T-helper 1 cell treated with Interleukin-12 subunit alpha and Interleukin-12 subunit beta and Interleukin-4 antibody, amounts not matched to agents 30 ng/mL and 1 ng/mL, for 36 hours (primary cell): ENCODE measurements at regions not wholly inside any gene's neighbourhood (a gene's known extent, or its start where the extent isn't known, plus 50 kb on each side); places are given as distances from the start of the nearest gene placed in this dataset.
"Not testable (repeated sequence)": the region's sequence is repeated elsewhere in the genome, so short reads cannot be mapped to it uniquely, and the experiment has no call there.

Experiments used
- intact Hi-C: fragments of 100-400 bp; cut with micrococcal nuclease; formaldehyde crosslinking; loops from one replicate; pipeline ENCODE4 v1.15.1; 2024

GRCh38 chr1:219081943-219082925 is 91.4 kb upstream of the LYPLAL1 start:
- intact Hi-C loops = no loop called here

- intact Hi-C loops = no loop called here
Observed at GRCh38 chr1:219083631-219084030, 90.0 kb upstream of the LYPLAL1 start.

- intact Hi-C loops = no loop called here
Observed at GRCh38 chr1:219085082-219085481, 88.6 kb upstream of the LYPLAL1 start.

GRCh38 chr1:219085988-219086387 is 87.7 kb upstream of the LYPLAL1 start:
- intact Hi-C loops = no loop called here

- intact Hi-C loops = no loop called here
Observed at GRCh38 chr1:219086956-219087469, 86.7 kb upstream of the LYPLAL1 start.

- intact Hi-C loops = no loop called here
Observed at GRCh38 chr1:219088778-219089557, 84.7 kb upstream of the LYPLAL1 start.

GRCh38 chr1:219090607-219091006 is 83.1 kb upstream of the LYPLAL1 start:
- intact Hi-C loops = no loop called here

- intact Hi-C loops = no loop called here
Observed at GRCh38 chr1:219092206-219092605, 81.5 kb upstream of the LYPLAL1 start.

GRCh38 chr1:219099307-219099706 is 74.4 kb upstream of the LYPLAL1 start:
- intact Hi-C loops = no loop called here

- intact Hi-C loops = no loop called here
Observed at GRCh38 chr1:219100059-219100458, 73.6 kb upstream of the LYPLAL1 start.

- intact Hi-C loops = not testable (repeated sequence)
Observed at GRCh38 chr1:219102466-219102865, 71.2 kb upstream of the LYPLAL1 start.

- intact Hi-C loops = loop anchor here (5.0 kb wide), 1 partner anchor 1261 kb away; no protein-coding TSS in a partner anchor
Observed at GRCh38 chr1:219105893-219106292, 67.8 kb upstream of the LYPLAL1 start.

GRCh38 chr1:219109424-219110018 is 64.2 kb upstream of the LYPLAL1 start:
- intact Hi-C loops = loop anchor here (5.0 kb wide), 1 partner anchor 1258 kb away; no protein-coding TSS in a partner anchor

- intact Hi-C loops = no loop called here
Observed at GRCh38 chr1:219113261-219113660, 60.4 kb upstream of the LYPLAL1 start.

GRCh38 chr1:219114014-219114413 is 59.7 kb upstream of the LYPLAL1 start:
- intact Hi-C loops = no loop called here

- intact Hi-C loops = no loop called here
Observed at GRCh38 chr1:219119839-219120238, 53.8 kb upstream of the LYPLAL1 start.

GRCh38 chr1:219120624-219121544 is 52.8 kb upstream of the LYPLAL1 start:
- intact Hi-C loops = no loop called here

- intact Hi-C loops = no loop called here
Observed at GRCh38 chr1:219121679-219122078, 52.0 kb upstream of the LYPLAL1 start.

GRCh38 chr1:219123036-219123435 is 50.6 kb upstream of the LYPLAL1 start:
- intact Hi-C loops = no loop called here
